ENCODE measurements at regions not wholly inside any gene's neighbourhood (a gene's known extent, or its start where the extent isn't known, plus 50 kb on each side); places are given as distances from the start of the nearest gene placed in this dataset.

GRCh38 chr1:87949711-87950110, 621.0 kb downstream of the LMO4 start:
- no peak for TF ChIP-seq CTCF (IDR thresholded peaks at IDR 0.05)
- no peak for TF ChIP-seq POLR2A (IDR thresholded peaks at IDR 0.05)
